ENCODE measurements at regions not wholly inside any gene's neighbourhood (a gene's known extent, or its start where the extent isn't known, plus 50 kb on each side); places are given as distances from the start of the nearest gene placed in this dataset.

GRCh38 chr2:107595285-107595684 lies 231.4 kb upstream of the RGPD4 start:
- DNase-seq (ENCODE audit: low read depth in 4 of 4, low spot score in 3 of 4), result no peak

GRCh38 chr2:107595749-107596148 lies 230.9 kb upstream of the RGPD4 start:
- DNase-seq (ENCODE audit: low read depth in 4 of 4, low spot score in 3 of 4), result no peak

DNA sequence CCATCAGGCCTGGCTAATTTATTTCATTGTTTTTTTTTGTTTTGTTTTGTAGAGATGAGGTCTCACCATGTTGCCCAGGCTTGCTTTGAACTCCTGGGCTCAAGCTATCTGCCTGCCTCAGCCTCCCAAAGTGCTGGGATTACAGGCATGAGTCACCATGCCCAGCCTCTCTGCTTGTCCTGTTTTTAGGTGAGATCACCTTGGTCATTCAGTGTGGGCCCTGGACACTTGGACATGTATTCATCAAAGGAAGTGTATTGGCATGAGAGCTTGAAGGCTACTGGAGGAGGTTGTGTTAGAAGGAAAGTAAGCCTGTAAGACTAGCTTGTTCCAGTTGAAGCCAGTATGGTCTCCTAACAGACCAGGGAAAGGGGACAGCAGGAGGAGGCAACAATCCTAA lies 229.2 kb upstream of the RGPD4 start:
- DNase-seq (ENCODE audit: low read depth in 4 of 4, low spot score in 3 of 4), result no peak

DNA sequence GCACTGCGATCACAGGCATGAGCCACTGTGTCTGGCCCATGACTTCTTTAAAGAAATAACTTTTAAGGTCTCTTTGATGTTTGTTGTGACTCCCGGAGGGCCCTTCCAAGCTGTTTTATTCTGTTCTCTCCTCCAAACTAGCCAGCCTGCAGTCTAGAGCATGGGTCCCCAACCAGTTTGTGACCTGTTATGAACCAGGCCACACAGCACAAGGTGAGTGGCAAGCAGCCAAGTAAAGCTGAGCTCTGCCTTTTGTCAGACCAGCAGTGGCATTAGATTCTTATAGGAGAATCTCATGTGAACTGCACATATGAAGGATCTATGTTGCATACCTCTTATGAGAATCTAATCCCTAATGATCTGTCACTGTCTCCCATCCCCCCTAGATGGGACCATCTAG lies 223.9 kb upstream of the RGPD4 start:
- no peak for DNase-seq (ENCODE audit: low read depth in 4 of 4, low spot score in 3 of 4)

GRCh38 chr2:107607054-107607453 lies 219.6 kb upstream of the RGPD4 start:
- DNase-seq (ENCODE audit: low read depth in 4 of 4, low spot score in 3 of 4), result no peak

- no peak for DNase-seq (ENCODE audit: low read depth in 4 of 4, low spot score in 3 of 4)
These were observed 219.2 kb upstream of the RGPD4 start for GRCh38 chr2:107607473-107607872.

DNA sequence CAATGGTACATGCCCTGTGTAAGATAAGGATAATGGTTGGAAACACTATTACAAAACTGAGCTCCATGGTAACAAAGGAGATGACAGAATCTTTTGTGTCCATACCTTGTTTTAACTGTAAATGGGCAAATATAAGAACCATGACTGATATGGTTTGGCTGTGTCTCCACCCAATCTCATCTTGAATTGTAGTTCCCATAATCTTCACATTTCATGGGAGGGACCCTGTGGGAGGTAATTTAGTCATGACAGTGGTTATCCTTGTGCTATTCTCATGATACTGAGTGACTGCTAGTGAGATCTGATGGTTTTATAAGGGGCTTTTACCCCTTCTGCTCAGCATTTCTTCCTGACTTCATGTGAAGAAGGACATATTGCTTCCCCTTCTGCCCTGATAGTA lies 211.7 kb upstream of the RGPD4 start:
- no peak for DNase-seq (ENCODE audit: low read depth in 4 of 4, low spot score in 3 of 4)

DNA sequence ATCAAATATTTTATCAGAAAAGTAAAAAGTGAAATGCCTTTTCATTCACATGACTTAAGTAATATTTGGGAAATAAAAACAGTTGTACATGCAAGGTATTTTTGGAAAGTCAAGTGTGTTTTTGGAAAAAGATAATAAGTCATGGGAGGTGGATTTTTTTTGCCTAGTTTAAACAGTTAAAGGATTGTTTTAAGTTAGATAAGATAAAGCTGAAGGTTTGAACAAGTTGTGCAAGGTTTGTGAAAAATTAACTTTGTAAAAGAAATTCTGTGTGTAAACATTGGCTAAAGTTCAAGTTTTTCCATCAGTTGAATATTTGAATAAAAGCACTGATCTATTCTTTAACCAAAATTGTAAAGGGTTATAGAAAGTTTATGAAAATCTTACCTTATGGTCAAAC lies 207.9 kb upstream of the RGPD4 start:
- DNase-seq (ENCODE audit: low read depth in 4 of 4, low spot score in 3 of 4), result no peak

DNA sequence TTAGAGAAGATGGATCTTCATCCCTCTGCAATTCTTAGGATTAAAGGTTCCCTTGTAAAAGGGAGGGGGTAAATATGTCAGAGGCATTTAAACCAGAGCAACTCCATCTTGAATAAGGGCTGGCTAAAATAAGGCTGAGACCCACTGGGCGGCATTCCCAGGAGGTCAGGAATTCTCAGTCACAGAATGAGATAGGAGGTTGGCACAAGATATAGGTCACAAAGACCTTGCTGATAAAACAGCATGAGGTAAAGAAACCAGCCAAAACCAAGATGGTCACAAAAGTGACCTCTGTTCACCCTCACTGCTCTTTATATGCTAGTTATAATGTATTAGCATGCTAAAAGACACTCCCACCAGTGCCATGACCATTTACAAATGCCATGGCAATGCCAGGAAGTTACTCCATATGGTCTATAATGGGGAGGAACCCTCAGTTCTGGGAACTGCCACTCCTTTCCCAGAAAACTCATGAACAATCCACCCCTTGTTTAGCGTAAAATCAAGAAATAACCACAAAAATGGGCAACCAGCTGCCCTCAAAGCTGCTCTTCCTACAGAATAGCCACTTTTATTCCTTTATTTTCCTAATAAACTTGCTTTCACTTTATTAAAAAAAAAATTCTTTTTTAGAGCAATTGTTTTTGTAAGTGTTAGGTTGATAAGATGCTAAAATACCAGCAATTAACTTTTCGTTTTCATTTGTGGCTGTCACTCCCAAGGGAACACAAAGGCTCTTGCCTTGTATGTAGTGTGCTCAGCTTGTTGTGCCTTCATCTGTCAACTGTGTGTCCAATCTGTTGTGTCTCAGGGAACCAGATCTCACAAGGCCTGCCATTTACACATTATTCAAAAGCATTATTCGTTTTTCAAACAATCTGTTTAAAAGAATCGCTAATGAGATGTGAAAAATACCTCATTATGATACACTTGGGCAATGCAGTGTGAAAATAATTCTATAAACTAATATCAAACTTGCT lies 205.2 kb upstream of the RGPD4 start:
- DNase-seq (ENCODE audit: low read depth in 4 of 4, low spot score in 3 of 4), result no peak

GRCh38 chr2:107622741-107623310 lies 203.9 kb upstream of the RGPD4 start:
- no peak for DNase-seq (ENCODE audit: low read depth in 4 of 4, low spot score in 3 of 4)

- DNase-seq (ENCODE audit: low read depth in 4 of 4, low spot score in 3 of 4), result no peak
These were observed 200.7 kb upstream of the RGPD4 start for GRCh38 chr2:107625982-107626381.

DNA sequence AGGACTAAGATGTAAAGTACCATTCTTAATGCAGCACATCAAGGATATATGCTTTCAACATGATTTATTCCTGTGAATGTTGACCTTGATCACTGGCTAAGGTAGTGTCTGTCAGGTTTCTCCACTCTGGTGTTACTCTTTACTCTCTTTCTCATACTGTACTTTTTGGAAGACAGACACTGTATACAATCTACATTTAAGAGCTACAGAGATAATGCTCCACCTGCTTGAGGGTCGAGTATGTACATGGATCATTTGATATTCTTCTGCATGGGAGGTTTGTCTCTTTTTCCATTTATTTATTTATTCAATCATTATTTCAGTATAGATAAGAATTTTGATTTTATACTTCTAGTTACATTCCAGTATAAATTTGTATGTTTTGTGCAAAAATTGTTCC lies 199.5 kb upstream of the RGPD4 start:
- no peak for DNase-seq (ENCODE audit: low read depth in 4 of 4, low spot score in 3 of 4)

DNA sequence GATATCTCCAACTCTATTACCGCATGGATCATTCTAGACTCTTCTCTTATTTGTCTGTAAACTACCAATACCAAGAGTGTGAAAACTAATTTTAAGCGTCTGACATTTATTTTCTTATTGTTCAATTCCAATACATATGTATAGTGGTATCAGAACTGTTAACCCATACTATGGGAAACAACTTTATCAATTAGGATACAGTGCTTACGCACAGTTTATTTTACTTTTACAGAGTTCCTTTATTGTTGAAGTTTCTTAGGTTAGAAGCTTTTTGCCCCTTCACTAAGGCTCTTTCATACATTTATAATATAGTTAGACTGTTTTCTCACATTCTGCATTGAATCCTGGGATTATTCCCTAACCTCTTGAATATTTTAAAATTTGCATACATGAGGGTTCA lies 198.8 kb upstream of the RGPD4 start:
- DNase-seq (ENCODE audit: low read depth in 4 of 4, low spot score in 3 of 4), result no peak

- no peak for DNase-seq (ENCODE audit: low read depth in 4 of 4, low spot score in 3 of 4)
These were observed 193.0 kb upstream of the RGPD4 start for GRCh38 chr2:107633580-107634147.

DNA sequence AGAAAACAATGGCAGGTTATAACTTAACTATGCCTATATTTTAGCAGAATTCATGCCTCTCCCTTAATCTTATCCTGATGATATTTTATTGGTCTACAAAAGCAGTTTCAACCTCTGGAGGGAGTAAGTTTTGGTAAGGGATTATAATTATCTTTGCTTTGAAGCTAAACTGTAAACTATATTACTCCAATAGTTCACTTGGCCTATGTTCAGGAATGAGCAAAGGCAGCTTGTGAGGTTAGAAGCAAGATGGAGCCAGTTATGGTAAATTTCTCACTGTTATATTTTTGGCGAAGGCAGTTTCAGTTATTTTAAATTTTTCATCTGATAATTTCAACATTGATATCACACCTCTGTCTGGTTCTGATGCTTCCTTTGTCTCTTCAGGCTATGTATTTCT lies 192.5 kb upstream of the RGPD4 start:
- DNase-seq (ENCODE audit: low read depth in 4 of 4, low spot score in 3 of 4), result no peak

GRCh38 chr2:107635883-107636282 lies 190.8 kb upstream of the RGPD4 start:
- no peak for DNase-seq (ENCODE audit: low read depth in 4 of 4, low spot score in 3 of 4)

DNA sequence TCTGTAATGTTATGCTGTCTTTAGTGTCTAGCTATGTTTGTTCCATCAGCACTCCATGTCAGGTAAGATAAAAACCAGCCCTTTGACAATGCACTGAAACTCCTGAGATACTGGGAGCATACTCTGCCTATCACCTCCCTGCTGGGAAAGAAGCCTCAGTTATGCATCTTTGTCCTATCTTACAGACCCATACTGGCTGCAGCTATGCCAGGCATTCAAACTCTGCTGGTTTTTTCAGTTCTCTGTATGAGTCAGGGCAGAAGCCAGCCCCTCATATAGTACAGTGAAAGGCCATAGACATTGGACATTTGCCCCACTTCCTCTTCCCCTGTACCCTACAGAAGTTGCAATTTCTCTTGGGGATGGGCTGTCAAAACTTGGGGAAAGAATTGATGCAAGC lies 181.1 kb upstream of the RGPD4 start:
- no peak for DNase-seq (ENCODE audit: low read depth in 4 of 4, low spot score in 3 of 4)

GRCh38 chr2:107648781-107649404 lies 177.8 kb upstream of the RGPD4 start:
- no peak for DNase-seq (ENCODE audit: low read depth in 4 of 4, low spot score in 3 of 4)

GRCh38 chr2:107657049-107657448 lies 169.6 kb upstream of the RGPD4 start:
- no peak for DNase-seq (ENCODE audit: low read depth in 4 of 4, low spot score in 3 of 4)

- DNase-seq (ENCODE audit: low read depth in 4 of 4, low spot score in 3 of 4), result no peak
These were observed 163.1 kb upstream of the RGPD4 start for GRCh38 chr2:107663632-107664031.

GRCh38 chr2:107669335-107669734 lies 157.4 kb upstream of the RGPD4 start:
- no peak for DNase-seq (ENCODE audit: low read depth in 4 of 4, low spot score in 3 of 4)

All from left renal pelvis (tissue), 4 donors.